GM10266 (cell line): ENCODE measurements at regions not wholly inside any gene's neighbourhood (a gene's known extent, or its start where the extent isn't known, plus 50 kb on each side); places are given as distances from the start of the nearest gene placed in this dataset.
"Not testable (repeated sequence)": the region's sequence is repeated elsewhere in the genome, so short reads cannot be mapped to it uniquely, and the experiment has no call there.

Source experiments
- DNase-seq: peaks from one replicate; pipeline ENCODE4 v3.0.0; 2012; ENCODE audit errors: extremely low spot score
- TF ChIP-seq, protein P1 (sequence below): IDR thresholded peaks from 2 replicates; pipeline ENCODE4 v1.5.1; 2012; ENCODE audit warnings: mild to moderate bottlenecking, low read depth; ENCODE audit not compliant: control insufficient read depth, insufficient read depth; ENCODE audit errors: missing control alignments

GRCh38 chr16:86733546-86734254, 155.4 kb downstream of the FOXL1 start:
- no peak for DNase-seq
- TF ChIP-seq, protein P1, sequence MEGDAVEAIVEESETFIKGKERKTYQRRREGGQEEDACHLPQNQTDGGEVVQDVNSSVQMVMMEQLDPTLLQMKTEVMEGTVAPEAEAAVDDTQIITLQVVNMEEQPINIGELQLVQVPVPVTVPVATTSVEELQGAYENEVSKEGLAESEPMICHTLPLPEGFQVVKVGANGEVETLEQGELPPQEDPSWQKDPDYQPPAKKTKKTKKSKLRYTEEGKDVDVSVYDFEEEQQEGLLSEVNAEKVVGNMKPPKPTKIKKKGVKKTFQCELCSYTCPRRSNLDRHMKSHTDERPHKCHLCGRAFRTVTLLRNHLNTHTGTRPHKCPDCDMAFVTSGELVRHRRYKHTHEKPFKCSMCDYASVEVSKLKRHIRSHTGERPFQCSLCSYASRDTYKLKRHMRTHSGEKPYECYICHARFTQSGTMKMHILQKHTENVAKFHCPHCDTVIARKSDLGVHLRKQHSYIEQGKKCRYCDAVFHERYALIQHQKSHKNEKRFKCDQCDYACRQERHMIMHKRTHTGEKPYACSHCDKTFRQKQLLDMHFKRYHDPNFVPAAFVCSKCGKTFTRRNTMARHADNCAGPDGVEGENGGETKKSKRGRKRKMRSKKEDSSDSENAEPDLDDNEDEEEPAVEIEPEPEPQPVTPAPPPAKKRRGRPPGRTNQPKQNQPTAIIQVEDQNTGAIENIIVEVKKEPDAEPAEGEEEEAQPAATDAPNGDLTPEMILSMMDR, result no peak

DNA sequence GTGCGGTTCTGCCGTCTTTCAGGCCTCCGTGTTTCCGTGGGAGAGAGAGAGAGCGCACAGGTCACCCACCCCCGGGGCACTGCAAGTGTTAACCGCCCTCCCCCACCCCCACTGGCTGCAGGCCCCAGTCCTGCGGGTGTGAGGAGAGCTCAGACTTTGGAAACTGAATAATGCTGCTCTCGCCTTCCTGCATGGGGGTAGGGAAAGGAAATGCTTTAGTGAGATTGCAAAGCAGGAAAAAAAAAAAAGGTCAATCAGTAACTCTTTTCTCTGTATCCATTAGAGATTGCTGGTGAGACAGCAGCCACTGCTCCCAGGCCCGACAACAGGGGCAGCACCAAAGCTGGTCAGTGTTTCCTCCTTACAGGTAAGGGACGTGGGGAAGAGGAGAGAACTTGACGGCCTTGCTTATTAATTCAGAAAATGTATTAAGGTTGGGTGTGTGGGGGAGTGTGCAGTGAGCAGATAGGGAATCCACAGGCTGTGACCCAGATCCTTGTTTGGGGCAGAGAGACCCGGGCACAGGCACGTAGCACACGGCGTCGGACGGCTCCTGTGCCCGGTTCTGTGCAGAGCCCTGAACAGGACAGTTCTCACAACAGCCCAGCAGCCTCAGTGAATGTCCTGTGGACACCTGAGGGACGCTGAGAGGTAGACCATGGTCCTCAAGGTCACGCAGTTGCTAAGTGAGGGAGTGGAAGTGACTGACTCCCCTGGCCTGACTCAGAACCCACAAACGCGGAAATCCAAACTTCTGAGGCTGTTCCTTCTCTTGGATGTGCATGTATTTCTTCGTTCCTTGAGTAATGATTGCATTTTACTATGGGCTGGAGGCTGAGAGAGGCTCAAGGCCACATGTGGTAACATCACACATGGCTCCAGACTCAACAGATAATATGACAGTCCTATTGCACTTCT, 156.5 kb downstream of the FOXL1 start:
- no peak for DNase-seq

GRCh38 chr16:86735727-86736126, 157.4 kb downstream of the FOXL1 start:
- TF ChIP-seq, protein P1, result no peak
- no peak for DNase-seq

More for the DNA sequence above, 156.5 kb downstream of the FOXL1 start:
- TF ChIP-seq, protein P1, result no peak

GRCh38 chr16:86736502-86736901, 158.2 kb downstream of the FOXL1 start:
- TF ChIP-seq, protein P1, result no peak
- no peak for DNase-seq

GRCh38 chr16:86737083-86737482, 158.7 kb downstream of the FOXL1 start:
- no peak for DNase-seq
- TF ChIP-seq, protein P1, result no peak

- DNase-seq, result not testable (repeated sequence)
Measured at GRCh38 chr16:86738322-86738721, 160.0 kb downstream of the FOXL1 start.

GRCh38 chr16:86739178-86739577, 160.8 kb downstream of the FOXL1 start:
- TF ChIP-seq, protein P1, result no peak
- DNase-seq, result no peak
